ENCODE measurements at regions not wholly inside any gene's neighbourhood (a gene's known extent, or its start where the extent isn't known, plus 50 kb on each side); places are given as distances from the start of the nearest gene placed in this dataset.

- TF ChIP-seq CTCF (IDR thresholded peaks at IDR 0.05; ENCODE audit: low read depth, low read length) (no peak), EZH2phosphoT487 (IDR thresholded peaks at IDR 0.05; ENCODE audit: low read depth) (no peak)
Measured at GRCh38 chr7:54940748-54941147, 78.1 kb upstream of the EGFR start.
